LNCaP clone FGC (cell line): ENCODE measurements at regions not wholly inside any gene's neighbourhood (a gene's known extent, or its start where the extent isn't known, plus 50 kb on each side); places are given as distances from the start of the nearest gene placed in this dataset.

ENCODE experiments used
- DNase-seq: peaks from one replicate; pipeline ENCODE4 v3.0.0-alpha.2; 2011; ENCODE audit warnings: low read depth
- H3K4me3 ChIP-seq: 2 replicates; pipeline ENCODE4 v1.5.1; 2011; ENCODE audit warnings: mild to moderate bottlenecking, low read depth, low read length, control low read depth
- TF ChIP-seq, protein P1 (sequence below): IDR thresholded peaks from 2 replicates; pipeline ENCODE4 v1.5.1; 2012; ENCODE audit warnings: mild to moderate bottlenecking; ENCODE audit not compliant: control insufficient read depth, insufficient read depth; ENCODE audit errors: extremely low read depth

DNA sequence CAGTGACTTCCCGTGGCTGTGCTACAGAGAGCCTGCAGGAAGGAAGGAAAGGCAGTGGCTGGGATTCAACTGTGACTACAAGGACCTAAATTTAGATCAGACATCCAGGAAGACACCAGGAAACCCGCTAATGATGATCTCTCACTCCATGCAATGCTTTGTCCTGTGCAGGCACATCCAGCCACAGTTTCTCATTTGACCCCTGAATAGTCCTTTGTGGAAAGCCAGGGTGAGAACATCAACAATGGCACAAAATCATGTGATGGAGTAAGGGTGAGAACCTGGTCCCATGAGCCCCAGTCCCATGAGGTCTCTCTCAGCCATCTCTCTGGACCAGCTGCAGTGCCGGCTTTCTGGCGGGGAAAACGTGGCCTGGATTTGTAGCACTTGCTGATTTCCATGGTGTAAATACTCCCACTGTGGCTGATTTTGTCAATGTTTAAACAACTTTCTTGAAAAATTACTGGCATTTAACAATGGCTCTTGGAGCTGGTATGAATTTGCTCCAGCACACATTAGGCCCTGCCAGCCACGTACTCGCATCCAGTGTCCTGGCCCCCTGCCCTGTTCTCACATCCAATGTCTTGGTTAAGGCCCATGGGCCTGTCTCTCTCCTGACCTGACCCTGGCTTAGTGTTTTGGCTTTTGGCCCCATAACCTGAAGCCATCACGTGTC lies 159.0 kb upstream of the HAAO start:
- no peak overlapping the region for H3K4me3 ChIP-seq
- no peak for DNase-seq
- TF ChIP-seq, protein P1, sequence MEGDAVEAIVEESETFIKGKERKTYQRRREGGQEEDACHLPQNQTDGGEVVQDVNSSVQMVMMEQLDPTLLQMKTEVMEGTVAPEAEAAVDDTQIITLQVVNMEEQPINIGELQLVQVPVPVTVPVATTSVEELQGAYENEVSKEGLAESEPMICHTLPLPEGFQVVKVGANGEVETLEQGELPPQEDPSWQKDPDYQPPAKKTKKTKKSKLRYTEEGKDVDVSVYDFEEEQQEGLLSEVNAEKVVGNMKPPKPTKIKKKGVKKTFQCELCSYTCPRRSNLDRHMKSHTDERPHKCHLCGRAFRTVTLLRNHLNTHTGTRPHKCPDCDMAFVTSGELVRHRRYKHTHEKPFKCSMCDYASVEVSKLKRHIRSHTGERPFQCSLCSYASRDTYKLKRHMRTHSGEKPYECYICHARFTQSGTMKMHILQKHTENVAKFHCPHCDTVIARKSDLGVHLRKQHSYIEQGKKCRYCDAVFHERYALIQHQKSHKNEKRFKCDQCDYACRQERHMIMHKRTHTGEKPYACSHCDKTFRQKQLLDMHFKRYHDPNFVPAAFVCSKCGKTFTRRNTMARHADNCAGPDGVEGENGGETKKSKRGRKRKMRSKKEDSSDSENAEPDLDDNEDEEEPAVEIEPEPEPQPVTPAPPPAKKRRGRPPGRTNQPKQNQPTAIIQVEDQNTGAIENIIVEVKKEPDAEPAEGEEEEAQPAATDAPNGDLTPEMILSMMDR, result no peak

DNA sequence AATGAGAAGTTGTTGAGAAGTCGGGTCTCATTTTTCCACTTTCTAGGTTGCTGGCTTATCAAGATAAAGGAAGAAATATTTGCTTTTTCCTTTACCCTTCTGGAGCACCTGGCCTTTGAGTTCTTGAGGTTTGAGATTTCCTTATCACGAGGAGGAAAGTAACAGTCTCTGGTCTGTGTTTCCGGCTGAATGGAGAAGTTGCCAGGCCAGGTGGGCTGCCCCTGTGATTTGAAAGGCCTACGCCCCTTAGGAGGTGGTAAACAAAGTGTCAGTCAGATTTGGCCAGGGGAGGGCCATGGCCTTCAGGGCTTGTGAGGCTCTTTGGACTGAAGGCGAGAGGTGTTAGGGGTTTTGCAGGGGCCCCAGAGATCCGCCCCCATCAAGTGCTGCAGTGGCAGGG lies 156.7 kb upstream of the HAAO start:
- DNase-seq, result no peak
- TF ChIP-seq, protein P1, result no peak

DNA sequence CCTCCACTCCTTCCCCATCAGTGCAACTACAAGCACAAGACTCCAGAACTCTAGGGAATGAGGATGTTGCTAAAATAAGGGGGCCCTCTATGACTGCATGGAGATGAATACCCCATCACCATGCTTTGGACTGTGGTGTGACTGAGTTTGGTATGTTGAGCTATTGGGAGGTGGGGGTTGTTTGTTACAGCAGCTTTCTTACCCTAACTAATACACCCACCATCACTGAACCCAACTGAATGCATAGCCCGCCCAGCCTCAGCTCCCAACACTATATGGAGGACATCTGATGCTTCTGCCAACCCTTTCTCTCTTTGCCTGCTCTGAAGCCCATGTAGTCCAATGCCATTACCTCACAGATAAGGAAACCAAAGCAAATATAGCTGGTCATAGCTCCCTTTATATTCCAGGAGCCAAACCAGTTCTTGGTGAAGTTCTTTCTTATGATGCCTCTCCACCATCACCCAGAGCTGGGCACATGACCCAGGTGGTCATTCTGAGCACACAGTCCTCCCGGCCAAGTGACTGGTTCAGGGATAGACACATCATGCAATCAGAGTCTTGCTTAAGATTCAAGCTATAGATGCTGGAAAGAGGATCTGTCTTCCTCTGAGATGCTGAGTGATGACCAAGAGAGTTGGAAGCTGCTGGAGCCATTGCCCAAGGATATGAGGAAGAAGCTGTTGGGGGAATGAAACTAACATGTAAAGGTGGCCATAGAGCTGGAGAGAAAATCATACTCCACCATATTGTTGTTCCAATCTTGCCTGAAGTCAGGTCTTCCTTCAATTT lies 155.6 kb upstream of the HAAO start:
- DNase-seq, result no peak
- TF ChIP-seq, protein P1, result no peak
- no peak overlapping the region for H3K4me3 ChIP-seq

More for the DNA sequence above, 156.7 kb upstream of the HAAO start:
- H3K4me3 ChIP-seq, result no peak overlapping the region

DNA sequence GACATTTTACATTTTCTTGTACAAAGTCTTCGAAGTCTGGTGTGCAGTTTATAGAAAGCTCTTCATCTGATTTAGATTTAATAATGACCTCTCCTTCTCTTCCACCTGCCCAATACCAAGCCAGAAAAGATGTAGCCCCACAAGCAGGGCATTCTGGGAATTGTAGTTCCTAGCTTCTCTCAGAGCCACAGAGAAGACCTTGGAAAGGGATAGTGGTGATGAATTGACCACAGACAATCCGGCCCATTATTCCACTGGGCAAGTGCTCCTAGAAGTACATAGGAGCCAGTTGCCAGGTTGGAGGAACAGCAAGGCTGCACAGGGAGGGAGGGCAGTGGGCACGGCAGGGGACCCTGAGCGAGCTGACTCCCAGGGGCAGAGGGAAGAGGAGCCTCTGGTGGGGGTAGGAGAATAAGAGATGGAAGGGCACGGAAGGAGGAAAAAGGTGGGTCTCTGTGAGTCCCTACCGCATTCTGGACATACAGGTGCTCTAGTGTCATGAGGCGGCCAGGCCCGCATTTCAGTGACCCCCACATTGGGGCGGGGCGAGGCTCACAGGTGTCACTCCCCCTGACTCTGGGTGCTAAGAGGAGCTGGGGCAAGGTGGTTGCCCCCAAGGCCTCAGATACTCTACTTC lies 152.5 kb upstream of the HAAO start:
- no peak overlapping the region for H3K4me3 ChIP-seq
- DNase-seq, result no peak
- TF ChIP-seq, protein P1, result no peak

DNA sequence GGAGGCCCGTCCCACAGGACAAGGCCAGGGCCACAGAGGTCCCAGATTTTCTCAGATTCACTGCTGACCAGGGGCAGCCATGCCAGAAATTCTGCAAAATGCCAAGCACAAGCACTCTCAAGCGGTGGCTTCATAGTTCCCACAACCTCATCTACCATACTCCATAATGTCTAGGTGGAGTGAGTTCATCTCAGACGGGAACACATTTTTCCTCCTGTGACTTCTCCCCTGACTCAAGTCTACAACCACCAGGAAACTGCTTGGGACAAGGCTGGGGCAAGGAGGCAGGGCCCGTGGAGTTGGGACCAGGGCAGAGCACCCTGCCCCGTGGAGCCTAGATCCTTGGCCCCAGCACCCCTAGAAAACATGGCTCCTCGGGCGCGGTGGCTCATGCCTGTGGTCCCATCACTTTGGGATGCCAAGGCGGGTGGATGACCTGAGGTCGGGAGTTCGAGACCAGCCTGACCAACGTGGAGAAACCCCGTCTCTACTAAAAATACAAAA lies 150.7 kb upstream of the HAAO start:
- no peak overlapping the region for H3K4me3 ChIP-seq
- no peak for DNase-seq
- TF ChIP-seq, protein P1, result no peak

DNA sequence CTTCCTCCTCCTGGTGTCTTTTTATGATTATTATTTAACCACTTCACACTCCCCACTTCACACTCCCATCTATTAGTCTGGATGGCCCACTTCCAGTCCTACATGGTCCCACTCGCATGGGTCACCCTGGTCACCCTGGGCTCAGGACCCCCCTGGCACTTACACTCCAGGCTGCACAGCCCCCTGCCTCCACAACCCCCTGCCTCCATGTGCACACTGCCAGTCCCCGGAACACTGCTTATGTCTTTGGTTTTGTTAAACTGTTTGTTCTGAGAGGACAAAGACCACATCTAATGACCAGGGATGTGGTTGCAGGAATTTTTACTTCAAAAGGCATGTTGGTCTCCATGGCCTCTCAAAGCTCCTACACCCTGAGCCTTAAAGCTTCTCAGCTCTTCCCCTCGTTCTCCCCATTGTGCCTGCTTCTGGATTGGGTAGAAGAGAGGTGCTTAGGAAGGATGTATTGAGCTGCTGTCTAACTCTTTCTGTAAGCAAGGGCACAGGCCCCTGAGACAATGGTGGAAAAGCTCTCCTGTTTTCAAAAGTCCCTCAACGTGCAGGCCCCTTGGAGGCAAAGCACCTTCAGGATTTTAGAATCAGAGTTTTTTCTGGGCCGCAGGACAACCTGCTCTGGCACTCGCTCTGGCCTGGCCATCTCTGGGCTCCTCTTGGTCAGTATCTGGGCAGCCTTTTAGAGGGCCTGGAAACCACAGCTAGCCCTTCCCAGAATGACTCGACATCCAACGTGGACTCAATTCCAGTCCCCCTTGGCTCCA lies 150.0 kb upstream of the HAAO start:
- DNase-seq, result no peak
- H3K4me3 ChIP-seq, result no peak overlapping the region
- TF ChIP-seq, protein P1, result no peak
